ENCODE measurements at regions not wholly inside any gene's neighbourhood (a gene's known extent, or its start where the extent isn't known, plus 50 kb on each side); places are given as distances from the start of the nearest gene placed in this dataset.

DNA sequence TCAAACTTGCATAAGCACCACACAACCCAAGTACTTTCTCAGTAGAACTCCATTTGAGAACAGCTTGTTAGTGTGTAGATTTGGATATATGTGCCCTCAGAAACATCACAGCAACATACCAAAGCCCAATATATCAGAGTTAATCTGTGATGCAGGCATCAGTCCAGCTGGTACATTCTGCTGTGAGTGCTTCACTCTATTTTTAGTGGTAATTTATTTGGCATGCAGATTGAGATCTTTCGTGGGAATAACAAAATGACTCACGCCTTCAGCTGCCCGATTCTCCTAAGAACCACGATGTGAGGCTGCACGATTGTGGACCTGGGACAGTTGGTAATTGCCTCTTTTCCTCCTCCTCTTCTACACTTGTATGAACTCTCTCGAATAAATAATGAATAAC, 730.7 kb downstream of the SQOR start:
- Histone ChIP-seq H3K27me3 (ENCODE audit: insufficient read depth, low read depth, severe bottlenecking) (no peaks in the 10 kb centered on the region), H3K36me3 (no peaks in the 10 kb centered on the region), H3K9me3 (ENCODE audit: severe bottlenecking) (no peaks in the 10 kb centered on the region), H3K4me3 (ENCODE audit: low read depth, low read length) (no peak overlapping the region), H3K27ac (no peak overlapping the region)
- DNase-seq = no peak
- TF ChIP-seq, protein P1, sequence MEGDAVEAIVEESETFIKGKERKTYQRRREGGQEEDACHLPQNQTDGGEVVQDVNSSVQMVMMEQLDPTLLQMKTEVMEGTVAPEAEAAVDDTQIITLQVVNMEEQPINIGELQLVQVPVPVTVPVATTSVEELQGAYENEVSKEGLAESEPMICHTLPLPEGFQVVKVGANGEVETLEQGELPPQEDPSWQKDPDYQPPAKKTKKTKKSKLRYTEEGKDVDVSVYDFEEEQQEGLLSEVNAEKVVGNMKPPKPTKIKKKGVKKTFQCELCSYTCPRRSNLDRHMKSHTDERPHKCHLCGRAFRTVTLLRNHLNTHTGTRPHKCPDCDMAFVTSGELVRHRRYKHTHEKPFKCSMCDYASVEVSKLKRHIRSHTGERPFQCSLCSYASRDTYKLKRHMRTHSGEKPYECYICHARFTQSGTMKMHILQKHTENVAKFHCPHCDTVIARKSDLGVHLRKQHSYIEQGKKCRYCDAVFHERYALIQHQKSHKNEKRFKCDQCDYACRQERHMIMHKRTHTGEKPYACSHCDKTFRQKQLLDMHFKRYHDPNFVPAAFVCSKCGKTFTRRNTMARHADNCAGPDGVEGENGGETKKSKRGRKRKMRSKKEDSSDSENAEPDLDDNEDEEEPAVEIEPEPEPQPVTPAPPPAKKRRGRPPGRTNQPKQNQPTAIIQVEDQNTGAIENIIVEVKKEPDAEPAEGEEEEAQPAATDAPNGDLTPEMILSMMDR (IDR thresholded peaks at IDR 0.05; ENCODE audit: low read depth, low read length) = no peak

DNA sequence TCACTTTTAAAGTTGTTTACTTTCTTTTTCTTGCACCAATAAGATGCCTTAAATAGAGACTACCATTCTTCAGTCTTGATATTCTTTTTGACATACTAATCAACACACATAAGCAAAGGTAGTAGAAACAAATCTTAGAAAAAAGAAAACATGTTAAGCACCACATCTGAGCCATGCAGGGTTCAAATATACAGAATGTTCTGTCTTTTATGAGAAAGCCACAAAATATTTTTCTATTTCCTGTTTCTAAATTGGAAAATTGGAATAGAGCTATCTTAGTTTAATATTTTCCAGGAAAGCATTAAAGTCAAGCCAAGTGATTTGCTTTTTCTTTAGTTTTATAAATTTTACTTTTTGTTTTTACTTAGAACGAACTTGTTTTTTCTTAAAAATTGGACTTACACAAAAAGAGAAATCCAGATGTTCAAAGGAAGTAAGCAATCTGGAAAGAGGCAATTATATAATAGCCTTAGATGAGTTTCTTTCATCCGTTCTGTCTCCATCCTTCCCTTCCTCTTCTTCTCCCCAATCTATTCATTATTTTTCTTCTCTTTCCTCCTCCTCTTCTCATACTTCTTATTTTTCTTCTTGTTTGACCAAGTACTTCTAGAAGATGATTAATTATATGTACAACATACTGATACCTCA, 731.7 kb downstream of the SQOR start:
- TF ChIP-seq, protein P1 (IDR thresholded peaks at IDR 0.05; ENCODE audit: low read depth, low read length) = no peak

DNA sequence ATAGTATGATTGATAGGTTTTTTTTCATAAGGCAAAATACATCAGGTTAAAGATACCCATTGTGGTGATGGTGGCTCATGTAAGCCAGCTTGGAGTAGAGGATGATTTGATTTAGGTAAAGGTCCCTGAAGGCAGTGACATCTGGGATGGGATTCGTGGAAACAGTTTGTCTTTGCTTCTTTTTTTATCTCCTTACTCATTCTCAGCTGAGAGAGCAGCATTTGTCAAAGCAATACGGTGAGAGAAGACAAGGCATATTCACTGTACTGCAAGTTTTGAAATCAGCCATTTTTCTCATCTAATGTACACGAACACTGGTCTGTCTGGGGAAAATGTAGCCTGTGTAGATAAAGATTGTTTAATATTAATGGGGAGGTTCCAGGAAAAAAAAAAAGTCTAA, 749.1 kb downstream of the SQOR start:
- no peak for DNase-seq
- TF ChIP-seq, protein P1 (IDR thresholded peaks at IDR 0.05; ENCODE audit: low read depth, low read length) = no peak
- Histone ChIP-seq H3K36me3 (no peaks in the 10 kb centered on the region), H3K27me3 (ENCODE audit: insufficient read depth, low read depth, severe bottlenecking) (no peaks in the 10 kb centered on the region), H3K27ac (no peak overlapping the region), H3K9me3 (ENCODE audit: severe bottlenecking) (no peaks in the 10 kb centered on the region), H3K4me3 (ENCODE audit: low read depth, low read length) (no peak overlapping the region)

More for the DNA sequence above, 731.7 kb downstream of the SQOR start:
- H3K27me3 ChIP-seq (ENCODE audit: insufficient read depth, low read depth, severe bottlenecking) = no peaks in the 10 kb centered on the region
- no peaks in the 10 kb centered on the region for H3K36me3 ChIP-seq
- no peak for DNase-seq
- H3K4me3 ChIP-seq (ENCODE audit: low read depth, low read length) = no peak overlapping the region
- H3K9me3 ChIP-seq (ENCODE audit: severe bottlenecking) = no peaks in the 10 kb centered on the region
- H3K27ac ChIP-seq = no peak overlapping the region

DNA sequence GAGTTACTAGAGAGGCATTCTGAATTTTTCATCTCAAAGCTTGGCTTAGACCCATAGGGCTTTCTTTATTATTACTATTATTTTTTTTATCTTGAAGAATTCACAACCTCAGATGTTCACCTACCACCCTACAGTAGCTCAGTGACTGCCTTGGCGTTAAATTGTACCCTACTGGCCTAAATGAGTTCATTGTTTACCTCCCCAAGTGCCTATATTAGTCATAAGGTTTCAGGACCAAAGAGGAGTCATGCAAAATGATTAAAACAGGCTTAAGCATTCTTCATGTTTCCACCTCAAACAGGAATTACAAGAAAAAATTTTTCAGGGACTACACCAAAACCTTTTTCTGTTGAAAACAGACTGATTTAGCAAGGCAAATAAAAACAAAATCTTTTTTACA, 751.5 kb downstream of the SQOR start:
- Histone ChIP-seq H3K27me3 (ENCODE audit: insufficient read depth, low read depth, severe bottlenecking) (no peaks in the 10 kb centered on the region), H3K36me3 (no peaks in the 10 kb centered on the region), H3K4me3 (ENCODE audit: low read depth, low read length) (no peak overlapping the region), H3K27ac (no peak overlapping the region), H3K9me3 (ENCODE audit: severe bottlenecking) (peaks cover 2% of the 10 kb centered on the region)
- TF ChIP-seq, protein P1 (IDR thresholded peaks at IDR 0.05; ENCODE audit: low read depth, low read length) = no peak
- no peak for DNase-seq

DNA sequence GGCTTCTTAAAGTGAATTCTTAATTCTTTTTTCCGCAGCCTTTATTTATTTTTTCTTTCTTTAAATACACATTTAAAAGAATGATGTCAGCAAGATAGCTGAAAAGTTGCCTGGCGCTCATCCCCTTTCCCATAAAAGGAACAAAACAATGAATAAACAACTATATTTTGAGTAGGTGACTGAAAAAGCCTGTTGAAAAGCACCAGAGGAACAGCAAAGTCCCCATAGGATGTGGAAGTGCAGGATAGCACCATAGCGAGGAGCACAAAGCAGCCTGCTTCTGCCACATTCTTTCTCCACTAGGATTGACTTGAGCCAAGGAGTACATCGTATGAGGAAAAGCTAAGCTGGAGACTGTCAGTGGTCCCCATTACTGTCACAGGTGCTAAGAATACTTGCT, 754.9 kb downstream of the SQOR start:
- Histone ChIP-seq H3K36me3 (no peaks in the 10 kb centered on the region), H3K27me3 (ENCODE audit: insufficient read depth, low read depth, severe bottlenecking) (no peaks in the 10 kb centered on the region), H3K9me3 (ENCODE audit: severe bottlenecking) (peaks cover 2% of the 10 kb centered on the region), H3K4me3 (ENCODE audit: low read depth, low read length) (no peak overlapping the region), H3K27ac (no peak overlapping the region)
- TF ChIP-seq, protein P1 (IDR thresholded peaks at IDR 0.05; ENCODE audit: low read depth, low read length) = no peak
- no peak for DNase-seq

DNA sequence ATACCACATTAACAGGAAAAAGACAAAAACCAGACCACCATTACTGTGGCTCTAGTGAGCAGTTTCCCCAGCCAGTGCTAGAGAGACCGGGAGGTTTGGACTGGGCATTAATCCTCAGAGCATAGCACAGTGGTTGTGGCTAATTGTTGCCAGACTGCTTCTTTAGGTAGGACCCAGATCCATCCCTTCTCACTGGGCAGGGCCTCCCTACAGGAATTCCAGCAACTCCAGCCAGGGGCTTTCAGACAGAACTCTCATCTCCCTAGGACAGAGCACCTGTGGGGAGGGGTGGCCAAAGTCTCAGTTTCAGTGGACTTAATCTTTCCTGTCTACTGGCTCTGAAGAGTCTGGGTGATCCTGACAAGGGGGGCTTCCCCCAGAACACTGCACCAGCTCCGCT, 759.6 kb downstream of the SQOR start:
- no peak for DNase-seq
- Histone ChIP-seq H3K36me3 (no peaks in the 10 kb centered on the region), H3K4me3 (ENCODE audit: low read depth, low read length) (no peak overlapping the region), H3K27ac (no peak overlapping the region), H3K9me3 (ENCODE audit: severe bottlenecking) (peaks cover 2% of the 10 kb centered on the region), H3K27me3 (ENCODE audit: insufficient read depth, low read depth, severe bottlenecking) (no peaks in the 10 kb centered on the region)
- TF ChIP-seq, protein P1 (IDR thresholded peaks at IDR 0.05; ENCODE audit: low read depth, low read length) = no peak

Measured in WERI-Rb-1 (cell line).